Mesodermal cell (in vitro differentiated cells): ENCODE measurements at regions not wholly inside any gene's neighbourhood (a gene's known extent, or its start where the extent isn't known, plus 50 kb on each side); places are given as distances from the start of the nearest gene placed in this dataset.
"Not testable (repeated sequence)": the region's sequence is repeated elsewhere in the genome, so short reads cannot be mapped to it uniquely, and the experiment has no call there.

ENCODE experiments used
- H3K27ac ChIP-seq: 2 replicates; pipeline ENCODE4 v1.7.0; 2013; ENCODE audit warnings: mild to moderate bottlenecking, low read depth, low read length, moderate library complexity; ENCODE audit not compliant: severe bottlenecking
- H3K36me3 ChIP-seq: 2 replicates; pipeline ENCODE4 v1.7.1; 2013; ENCODE audit warnings: mild to moderate bottlenecking, low read length, moderate library complexity; ENCODE audit not compliant: control insufficient read depth, insufficient read depth
- H3K4me1 ChIP-seq: one replicate; pipeline ENCODE4 v1.7.1; 2013; ENCODE audit warnings: mild to moderate bottlenecking, low read length; ENCODE audit not compliant: insufficient read depth, control insufficient read depth, poor library complexity, severe bottlenecking
- H3K4me3 ChIP-seq: 2 replicates; pipeline ENCODE4 v1.7.0; 2013; ENCODE audit warnings: low read length, control low read depth, mild to moderate bottlenecking; ENCODE audit not compliant: insufficient read depth, poor library complexity, severe bottlenecking; ENCODE audit errors: extremely low read depth
- H3K9me3 ChIP-seq: 2 replicates; pipeline ENCODE4 v1.7.1; 2013; ENCODE audit warnings: mild to moderate bottlenecking, low read length, moderate library complexity; ENCODE audit not compliant: control insufficient read depth
- WGBS, 2 experiments: methylation state at CpG; one replicate each; pipeline ENCODE4 v1.1.5; 2013; ENCODE audit warnings: missing lambda C conversion rate in 2 of 2; ENCODE audit not compliant: insufficient coverage in 2 of 2; 5-methylcytosine and 5-hydroxymethylcytosine counted together

GRCh38 chr2:87360250-87360649, 338.6 kb upstream of the PLGLB1 start:
- not testable (repeated sequence) for H3K4me1 ChIP-seq, H3K27ac ChIP-seq, H3K9me3 ChIP-seq, H3K36me3 ChIP-seq, H3K4me3 ChIP-seq

GRCh38 chr2:87360927-87361326, 339.3 kb upstream of the PLGLB1 start:
- not testable (repeated sequence) for H3K9me3 ChIP-seq, H3K4me3 ChIP-seq, H3K4me1 ChIP-seq, H3K36me3 ChIP-seq, H3K27ac ChIP-seq
- no CpG with 5 or more reads among the region's 2 CpGs for WGBS, 2 experiments

- H3K27ac ChIP-seq, H3K36me3 ChIP-seq, H3K9me3 ChIP-seq, H3K4me1 ChIP-seq, H3K4me3 ChIP-seq: not testable (repeated sequence)
Measured at GRCh38 chr2:87361805-87362204, 340.2 kb upstream of the PLGLB1 start.

- H3K4me3 ChIP-seq, H3K4me1 ChIP-seq, H3K36me3 ChIP-seq, H3K27ac ChIP-seq, H3K9me3 ChIP-seq: not testable (repeated sequence)
Measured at GRCh38 chr2:87364379-87364778, 342.7 kb upstream of the PLGLB1 start.

GRCh38 chr2:87365038-87365437, 343.4 kb upstream of the PLGLB1 start:
- H3K4me1 ChIP-seq, H3K9me3 ChIP-seq, H3K27ac ChIP-seq, H3K36me3 ChIP-seq, H3K4me3 ChIP-seq: not testable (repeated sequence)
- 80 to 100% methylated on average over 1 of the region's 2 CpGs for WGBS, 2 experiments

GRCh38 chr2:87386063-87386560, 361.8 kb upstream of the PLGLB2 start:
- WGBS, 2 experiments = 63 to 83% methylated on average over 1 of the region's 7 CpGs
- not testable (repeated sequence) for H3K4me1 ChIP-seq, H3K9me3 ChIP-seq, H3K36me3 ChIP-seq, H3K27ac ChIP-seq, H3K4me3 ChIP-seq

GRCh38 chr2:87395784-87396183, 352.1 kb upstream of the PLGLB2 start:
- H3K36me3 ChIP-seq, H3K9me3 ChIP-seq, H3K4me3 ChIP-seq, H3K27ac ChIP-seq, H3K4me1 ChIP-seq: not testable (repeated sequence)
- no CpG with 5 or more reads among the region's 1 CpG for WGBS, 2 experiments

- not testable (repeated sequence) for H3K36me3 ChIP-seq, H3K27ac ChIP-seq, H3K4me3 ChIP-seq, H3K9me3 ChIP-seq, H3K4me1 ChIP-seq
- 81 to 96% methylated on average over 5 of the region's 9 CpGs for WGBS, 2 experiments
Measured at GRCh38 chr2:87396551-87397265, 351.2 kb upstream of the PLGLB2 start.

- WGBS, 2 experiments = 83 to 92% methylated on average over 2 of the region's 9 CpGs
- not testable (repeated sequence) for H3K4me3 ChIP-seq, H3K27ac ChIP-seq, H3K36me3 ChIP-seq, H3K9me3 ChIP-seq, H3K4me1 ChIP-seq
Measured at GRCh38 chr2:87397276-87398065, 350.4 kb upstream of the PLGLB2 start.

GRCh38 chr2:87398567-87399305, 349.2 kb upstream of the PLGLB2 start:
- 85 to 96% methylated on average over 4 to 5 of the region's 8 CpGs for WGBS, 2 experiments

More at GRCh38 chr2:87398567-87399305, 349.2 kb upstream of the PLGLB2 start:
- not testable (repeated sequence) for H3K36me3 ChIP-seq, H3K27ac ChIP-seq, H3K9me3 ChIP-seq, H3K4me3 ChIP-seq, H3K4me1 ChIP-seq
